ENCODE measurements at regions not wholly inside any gene's neighbourhood (a gene's known extent, or its start where the extent isn't known, plus 50 kb on each side); places are given as distances from the start of the nearest gene placed in this dataset.
A peak's percentile ranks its signal among the peaks of the same experiment; 100 is the strongest.

DNA sequence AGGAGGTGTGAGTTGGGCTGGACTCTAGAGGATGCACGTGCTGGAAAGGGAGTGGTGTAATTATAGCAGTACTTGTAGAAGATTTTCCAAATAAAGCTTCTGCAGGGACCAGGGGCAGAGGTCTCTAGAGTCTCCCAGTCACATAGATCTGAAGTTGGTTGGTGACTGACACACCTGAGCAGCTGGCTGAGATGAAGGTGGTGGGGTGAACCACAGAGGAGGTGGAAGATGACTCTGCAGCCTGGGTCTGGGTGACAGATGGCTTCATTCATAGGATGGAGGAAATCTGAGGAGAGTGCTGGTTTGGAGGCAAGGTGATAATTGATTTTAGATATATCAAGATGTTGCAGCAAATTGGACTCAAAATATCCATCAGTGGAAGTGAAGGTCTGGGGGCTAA is 178.9 kb upstream of the IVNS1ABP start:
- DNase-seq: no peak

DNA sequence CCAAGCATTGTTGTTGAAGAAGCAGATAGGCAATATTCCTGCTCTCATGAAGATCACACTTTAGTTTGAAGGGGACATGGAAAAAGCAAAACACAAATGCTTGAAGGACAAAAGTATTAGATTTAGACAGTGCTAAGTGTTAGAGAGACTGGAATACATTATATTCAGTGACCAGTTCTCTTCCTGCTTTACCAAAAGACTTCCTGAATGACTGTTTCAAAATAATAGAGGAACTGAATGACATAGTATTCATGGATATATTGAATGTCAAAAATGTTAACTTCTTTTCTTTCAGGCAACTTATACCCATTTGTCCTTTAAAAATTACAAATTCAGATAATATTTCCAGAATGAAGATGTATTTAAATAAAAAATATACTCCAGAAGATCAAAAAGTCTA is 178.0 kb upstream of the IVNS1ABP start:
- DNase-seq: no peak

DNA sequence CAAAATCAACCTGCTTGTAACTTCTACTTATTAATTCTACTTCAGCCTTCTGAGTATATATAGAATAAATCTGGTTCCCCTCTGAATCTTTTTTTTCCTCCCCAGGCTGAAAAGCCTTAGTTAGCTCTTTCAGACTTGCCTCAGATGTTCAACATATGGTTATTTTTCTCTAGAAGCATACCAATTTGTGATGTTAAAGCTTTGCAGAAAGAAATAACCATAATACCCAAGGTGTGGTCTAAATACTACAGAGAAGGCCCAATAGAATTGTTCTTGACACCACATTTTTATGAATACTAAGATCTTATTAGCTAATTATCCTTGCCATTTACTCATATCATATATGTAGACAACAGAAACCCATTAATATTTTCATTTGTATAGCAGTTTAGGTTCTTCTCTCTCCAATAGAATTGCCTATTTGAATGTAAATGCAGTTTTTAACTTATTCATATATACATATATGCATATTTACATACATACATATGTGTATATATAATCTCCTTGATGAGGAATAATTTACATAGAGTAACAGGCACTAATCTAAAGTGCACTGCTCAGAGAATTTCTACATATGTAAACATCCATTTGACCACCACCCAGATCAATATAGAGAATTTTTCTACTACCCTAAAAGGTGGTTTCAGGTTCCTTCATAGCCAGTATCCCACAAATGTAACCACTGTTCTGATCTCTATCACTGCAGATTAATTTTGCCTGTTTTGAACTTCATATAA is 175.2 kb upstream of the IVNS1ABP start:
- DNase-seq: no peak

DNA sequence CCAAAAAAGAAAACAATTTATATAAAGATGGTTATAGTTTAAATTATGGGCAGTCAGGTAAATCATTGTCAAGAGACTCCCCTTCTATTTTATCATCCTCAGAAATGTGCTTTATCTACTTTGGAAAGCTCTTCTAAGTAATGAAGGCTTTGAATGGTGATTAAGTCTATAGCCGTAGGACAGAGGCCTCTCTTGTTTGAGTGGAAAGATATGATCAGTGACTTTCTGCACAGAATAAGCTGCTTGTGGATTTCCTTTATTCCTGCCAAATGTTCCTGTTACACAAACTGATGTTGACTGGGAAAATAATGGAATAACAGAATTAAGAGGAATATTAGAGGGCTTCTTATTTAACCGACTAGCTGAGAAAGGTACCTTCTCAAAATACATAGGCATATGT is 174.6 kb upstream of the IVNS1ABP start:
- DNase-seq: no peak

DNA sequence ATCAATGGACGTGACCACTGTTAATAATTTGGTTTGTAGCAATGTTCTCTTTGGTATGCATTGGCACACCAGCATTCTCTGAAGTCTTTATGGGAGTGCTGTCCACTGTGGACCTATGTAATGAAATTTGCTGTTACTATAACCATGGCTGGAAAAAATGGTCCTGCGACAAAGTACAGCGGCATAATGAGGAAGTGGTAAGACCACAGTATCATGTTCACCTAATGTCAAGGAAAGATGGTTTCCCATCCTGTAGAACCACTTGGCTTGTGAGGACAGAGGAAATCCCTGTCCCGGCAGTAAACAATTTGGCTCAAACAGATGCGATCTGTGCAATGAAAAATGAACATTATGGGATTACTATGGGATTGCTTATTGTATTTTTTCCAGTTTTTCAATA is 173.9 kb upstream of the IVNS1ABP start:
- DNase-seq: no peak

DNA sequence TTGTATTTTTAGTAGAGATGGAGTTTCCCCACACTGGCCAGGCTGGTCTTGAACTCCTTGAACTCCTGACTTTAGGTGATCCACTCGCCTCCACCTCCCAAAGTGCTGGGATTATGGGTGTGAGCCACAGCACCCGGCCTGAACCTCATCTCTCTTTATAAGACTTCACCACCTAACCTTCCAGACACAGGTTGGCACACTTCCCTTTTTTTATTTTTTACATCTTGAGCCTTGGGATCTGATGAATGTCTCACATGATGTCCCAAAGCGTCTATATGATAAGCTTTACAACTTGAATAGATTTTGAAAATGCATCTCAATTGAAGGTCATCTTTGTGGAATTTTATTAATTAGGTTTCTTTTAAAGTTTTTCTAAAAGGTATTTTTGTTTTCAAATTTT is 172.4 kb upstream of the IVNS1ABP start:
- no peak for DNase-seq

DNA sequence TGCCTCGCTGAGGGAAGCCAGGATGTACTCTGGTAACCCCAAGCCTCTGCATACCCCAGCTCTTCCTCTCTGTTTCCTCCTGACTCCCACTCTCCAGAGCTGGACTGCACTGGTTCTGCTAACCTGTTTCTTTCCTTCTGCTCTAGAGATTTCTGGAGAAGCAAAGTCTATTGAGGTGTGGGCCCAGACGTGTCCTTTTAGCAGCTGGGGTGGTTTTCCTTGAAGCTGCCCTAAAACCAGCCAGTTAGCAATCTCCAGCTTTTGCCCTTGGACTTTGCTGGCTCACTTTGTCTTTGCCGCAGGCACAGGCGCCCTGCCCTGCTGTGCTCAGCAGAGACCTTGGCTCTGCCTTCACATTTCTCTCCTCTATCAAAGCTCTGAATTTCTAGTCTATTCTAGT is 171.8 kb upstream of the IVNS1ABP start:
- DNase-seq: no peak

DNA sequence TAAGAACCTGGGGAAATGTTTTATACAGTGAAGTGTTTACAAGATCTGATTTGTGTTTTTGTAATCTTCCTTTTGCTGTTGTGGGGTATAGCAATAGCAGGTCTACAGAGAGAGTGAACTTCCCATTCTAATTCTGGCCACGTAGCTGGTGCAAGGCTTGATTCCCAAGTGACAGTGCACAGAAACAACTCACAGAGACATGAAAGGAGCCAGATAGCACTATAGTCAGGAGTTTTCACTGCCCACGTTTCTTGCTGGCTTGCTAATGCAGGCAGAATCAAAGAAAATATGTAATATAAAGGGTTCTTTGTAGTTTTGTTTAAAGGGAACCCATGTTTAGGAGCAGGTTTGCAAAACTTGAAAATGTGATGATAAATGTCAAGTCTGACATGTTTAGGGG is 170.9 kb upstream of the IVNS1ABP start:
- no peak for DNase-seq

DNA sequence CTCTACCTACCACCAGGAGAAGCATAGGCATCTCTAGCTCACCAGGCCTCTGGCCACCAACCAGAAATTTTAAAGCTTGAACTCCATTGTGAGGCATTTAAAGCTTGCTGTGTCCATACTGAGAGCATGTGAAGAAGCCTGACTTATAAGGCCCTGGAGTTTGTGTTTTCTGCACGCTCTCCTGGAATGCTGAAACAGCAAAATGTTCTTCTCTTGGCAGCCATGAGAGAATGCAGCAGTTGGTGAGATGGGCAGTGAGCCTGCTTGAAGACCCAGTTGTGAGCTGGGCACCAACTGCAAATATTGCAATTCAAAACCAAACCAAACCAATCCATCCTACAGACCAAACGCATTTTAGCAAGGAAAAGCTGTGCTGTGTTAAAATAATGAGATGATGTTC is 170.0 kb upstream of the IVNS1ABP start:
- no peak for DNase-seq

DNA sequence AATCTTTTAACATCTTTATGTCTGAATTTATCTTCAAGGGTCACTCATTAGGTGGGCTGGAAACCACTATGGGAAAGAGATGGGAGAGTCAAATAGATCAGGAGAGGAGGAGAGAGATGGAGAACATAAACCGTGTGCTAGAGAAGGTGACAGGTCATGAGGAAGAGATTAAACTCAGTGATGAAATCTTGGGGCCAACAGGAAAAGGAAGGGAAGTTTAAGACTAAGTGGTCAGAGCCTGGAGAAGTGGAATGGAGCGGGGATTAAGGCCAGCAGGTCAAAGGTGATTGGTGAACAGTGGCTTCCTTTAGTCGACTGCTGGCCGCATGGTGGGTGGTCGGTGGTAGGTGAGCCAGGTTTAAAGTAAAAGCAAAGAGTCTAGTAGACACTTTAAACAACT is 169.3 kb upstream of the IVNS1ABP start:
- DNase-seq: no peak

DNA sequence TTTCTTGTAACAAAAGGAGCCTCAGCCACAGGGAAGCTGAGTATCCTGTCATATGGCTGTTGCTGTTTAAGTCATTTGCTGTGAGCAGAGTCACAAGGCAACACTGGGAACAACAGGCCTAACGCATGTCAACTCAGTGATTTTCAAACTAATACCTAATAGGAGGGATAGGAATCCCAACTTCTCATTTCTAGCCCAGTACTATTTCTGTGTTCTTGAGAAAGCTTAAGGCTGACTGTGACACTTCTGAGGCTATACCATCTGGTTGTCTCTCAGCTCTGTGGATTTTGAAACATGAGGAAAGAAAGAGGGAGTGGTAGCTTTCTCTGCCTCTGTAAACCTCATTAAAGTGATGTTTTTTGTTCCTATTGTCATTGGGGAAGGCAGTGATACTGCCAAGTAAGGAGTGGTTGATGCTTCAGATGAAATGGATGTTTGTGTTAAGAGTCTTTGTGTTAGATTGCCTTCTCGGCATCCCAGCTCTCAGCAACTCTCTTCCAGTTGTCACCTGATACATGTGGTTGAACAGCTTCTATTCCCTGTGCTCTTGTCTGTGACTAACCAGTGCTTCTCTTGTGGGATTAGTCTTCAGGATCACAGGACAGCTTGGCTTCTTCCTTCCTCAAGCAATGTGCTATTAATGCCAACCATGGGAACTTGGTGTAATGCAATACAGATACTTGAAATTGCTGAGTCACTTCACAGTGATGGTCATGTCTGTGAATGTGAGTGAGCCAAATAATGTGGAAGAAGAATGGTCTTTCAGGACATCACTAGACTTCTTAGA is 166.8 kb upstream of the IVNS1ABP start:
- no peak for DNase-seq

DNA sequence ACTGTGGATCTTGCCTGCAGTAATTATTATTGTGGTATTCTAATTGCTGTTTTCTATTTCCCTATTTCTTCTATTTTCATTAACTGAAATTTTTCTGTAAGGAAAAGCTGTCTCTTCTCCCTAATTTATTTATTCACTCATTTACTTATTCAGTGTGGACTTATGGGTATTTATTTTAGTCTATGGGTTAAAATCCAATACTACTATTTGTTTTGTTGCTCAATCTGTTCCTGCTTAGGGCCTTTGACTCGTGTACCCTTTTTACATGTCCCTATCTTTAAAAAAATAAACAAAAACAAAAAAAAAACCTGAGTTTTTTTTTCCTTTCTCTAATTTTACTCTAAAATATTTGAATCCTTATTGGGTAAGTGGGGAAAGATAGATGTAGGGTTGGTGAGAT is 166.2 kb upstream of the IVNS1ABP start:
- DNase-seq: no peak

DNA sequence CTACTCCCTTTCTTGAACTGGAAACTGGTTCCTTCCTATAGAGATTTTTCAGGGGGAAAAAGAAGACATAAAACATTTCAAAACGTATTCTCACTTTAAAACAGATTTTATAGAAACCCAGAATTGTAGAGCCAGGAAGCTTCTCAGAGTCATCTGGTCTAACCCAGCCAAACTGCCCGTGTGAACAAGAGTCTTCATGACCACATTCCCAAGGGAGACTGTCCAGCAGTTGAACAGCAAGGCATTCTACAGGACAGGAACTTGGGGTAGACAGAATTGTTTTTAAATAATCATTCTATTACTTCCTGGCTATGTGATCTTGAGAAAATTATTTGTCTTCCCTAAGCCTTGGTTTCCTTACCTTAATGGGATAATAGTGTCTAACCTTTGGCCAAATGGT is 163.5 kb upstream of the IVNS1ABP start:
- no peak for DNase-seq

DNA sequence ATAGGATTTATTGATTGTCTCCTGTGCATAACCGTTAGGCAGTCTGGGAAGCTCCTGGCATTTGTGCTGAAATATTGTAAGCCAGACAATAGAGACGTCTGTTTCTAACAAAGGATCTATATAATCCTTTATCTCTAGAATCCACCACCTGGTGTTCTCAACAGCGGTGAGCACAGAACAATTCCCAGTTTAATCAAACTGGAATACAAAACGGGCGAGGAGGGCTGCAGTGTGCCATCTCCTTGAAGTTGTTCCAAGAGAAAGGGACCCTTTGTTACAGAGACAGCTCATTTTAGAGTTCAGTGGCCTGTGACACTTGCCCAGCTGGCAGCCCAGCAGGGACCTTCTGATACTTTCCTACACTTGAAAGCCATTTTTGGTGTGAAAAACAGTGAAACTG is 162.8 kb upstream of the IVNS1ABP start:
- no peak for DNase-seq

DNA sequence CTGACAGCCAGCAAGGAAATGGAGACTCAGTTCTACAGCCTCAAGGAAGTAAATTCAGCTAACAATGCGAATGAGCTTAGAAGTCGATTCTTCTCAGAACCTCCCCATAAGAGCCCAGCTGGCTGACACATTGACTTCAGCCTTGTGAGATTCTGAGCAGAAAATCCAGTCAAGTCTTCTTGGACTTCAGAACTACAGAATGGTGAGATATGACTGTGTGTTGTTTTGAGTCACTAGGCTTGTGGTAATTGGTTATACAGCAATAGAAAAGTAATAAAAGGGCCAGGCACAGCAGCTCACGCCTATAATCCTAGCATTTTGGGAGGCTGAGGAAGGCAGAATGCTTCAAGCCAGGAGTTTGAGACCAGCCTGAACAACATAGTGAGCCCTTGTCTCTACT is 161.8 kb upstream of the IVNS1ABP start:
- DNase-seq: no peak

DNA sequence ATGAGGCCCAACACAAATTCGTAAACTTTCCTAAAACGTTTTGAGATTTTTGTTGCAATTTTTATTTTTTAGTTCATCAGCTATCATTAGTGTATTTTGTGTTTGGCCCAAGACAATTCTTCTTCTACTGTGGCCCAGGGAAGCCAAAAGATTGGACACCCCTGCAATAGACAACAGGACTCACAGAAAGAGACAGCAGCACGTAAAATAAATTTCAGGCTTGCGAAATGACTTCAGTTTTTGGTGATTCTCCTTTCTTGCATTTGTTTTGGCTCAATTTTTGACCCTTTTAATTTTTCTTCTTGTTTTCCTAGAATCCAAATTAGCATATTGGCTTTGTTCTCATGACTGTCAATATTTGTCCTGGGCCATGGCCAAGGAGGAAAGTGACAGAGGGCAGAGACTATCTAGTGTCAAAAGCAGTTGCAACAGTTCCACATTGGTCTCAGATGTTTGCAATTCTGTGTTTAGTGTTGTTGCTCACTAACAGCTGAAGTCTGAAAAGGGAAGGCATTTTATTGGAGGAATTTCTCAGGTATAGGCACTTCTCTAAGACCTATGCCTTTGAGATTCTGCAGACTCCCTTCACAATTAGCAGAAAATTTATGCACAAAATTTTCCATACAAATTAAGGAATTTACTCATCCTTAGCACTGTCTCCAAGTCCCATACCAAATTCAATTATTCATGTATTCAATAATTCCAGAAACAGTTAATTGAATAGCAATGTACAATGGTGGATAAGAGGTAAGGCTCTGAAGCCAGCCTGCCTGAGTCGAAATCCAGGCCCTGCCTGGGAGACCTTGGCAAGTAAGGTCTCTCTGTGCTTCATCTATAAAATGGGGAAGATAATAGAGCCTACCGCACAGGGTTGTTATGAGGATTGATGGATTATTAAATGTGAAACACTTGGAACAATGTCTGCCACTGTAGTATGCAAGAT is 160.9 kb upstream of the IVNS1ABP start:
- no peak for DNase-seq

DNA sequence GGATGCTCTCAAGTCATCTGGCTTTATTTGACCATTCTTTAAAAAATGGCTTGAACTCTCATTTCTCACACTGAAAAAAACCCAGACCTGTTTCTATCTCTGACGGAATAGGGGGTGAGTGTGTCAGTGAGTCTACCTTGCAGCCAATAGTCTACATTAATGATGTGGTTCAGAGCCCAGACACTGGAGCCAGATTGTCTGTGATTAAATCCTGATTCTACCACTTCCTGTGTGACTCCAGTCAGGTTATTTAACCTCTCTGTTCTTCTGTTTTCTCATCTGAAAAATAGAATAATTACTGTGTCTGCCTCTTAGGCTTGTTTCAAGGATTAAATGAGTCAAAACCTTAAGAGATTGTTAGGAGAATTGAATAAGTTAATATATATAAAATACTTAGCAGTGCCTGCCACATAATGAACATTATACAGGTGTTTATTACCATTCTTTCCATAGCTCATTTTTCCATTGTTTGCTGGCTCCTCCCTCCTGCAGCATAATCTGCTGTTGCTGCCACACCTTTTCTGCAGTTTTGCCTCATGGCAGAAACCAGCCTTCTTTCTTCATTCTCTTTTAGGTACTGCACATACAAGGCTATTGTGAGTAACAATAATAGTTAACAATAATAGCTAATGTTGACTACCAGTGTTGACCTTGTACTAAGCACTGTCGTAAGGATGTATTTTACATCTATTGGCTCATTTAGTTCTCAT is 157.6 kb upstream of the IVNS1ABP start:
- DNase-seq: no peak

DNA sequence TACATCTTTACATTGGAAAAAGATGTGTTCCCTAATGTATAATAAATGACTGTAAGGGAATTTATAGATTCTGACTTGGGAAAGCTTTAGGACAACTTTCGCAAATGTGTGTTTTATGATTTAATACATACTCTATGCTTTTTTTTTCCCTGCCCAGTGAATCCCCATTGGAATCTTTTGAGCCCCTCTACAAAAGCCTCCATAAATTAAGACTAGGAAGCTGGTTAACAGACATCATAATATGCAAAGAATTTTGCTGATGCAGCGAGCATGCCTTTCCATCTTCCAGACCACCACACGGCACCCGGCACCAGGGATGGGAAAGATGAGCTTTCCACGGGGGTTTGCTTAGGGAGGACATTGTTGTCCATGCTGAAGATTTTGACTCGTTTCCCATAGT is 156.1 kb upstream of the IVNS1ABP start:
- no peak for DNase-seq

DNA sequence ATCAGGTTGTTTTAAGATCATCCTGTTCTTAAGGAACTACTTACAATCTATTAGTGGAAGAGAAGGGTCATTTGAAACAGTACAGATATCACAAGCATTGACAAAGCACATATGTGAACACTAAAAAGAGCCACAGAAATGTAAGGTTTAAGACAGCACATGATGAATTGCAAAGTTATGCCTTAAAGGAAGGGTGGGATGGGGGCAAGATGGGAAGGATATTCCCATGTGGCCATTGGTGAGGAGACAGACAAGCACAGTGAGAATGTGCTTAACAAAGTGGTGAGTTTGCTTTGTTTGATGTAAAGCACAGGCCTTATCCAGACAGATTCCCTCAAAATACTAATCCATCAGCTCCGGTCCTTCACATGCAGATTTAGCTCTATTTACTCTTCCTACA is 151.6 kb upstream of the IVNS1ABP start:
- no peak for DNase-seq

DNA sequence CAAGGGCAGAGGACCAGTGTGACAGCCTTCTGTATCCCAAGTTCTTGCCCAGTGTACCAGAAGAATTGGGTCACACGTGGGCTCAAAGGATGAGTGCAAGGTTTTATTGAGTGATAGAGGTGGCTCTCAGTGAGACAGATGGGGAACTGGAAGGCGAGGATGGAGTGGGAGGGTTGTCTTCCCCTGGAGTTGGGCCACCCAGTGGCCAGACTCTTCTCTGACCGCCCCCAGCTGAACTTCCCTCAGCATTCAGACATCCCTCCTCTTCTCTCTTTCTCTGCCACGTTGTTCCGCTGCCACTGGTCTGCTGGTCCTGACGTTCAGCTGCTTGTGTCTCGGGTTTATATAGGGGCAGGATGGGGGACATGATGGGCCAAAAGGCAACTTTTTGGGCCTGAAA is 150.1 kb upstream of the IVNS1ABP start:
- DNase-seq: no peak

DNA sequence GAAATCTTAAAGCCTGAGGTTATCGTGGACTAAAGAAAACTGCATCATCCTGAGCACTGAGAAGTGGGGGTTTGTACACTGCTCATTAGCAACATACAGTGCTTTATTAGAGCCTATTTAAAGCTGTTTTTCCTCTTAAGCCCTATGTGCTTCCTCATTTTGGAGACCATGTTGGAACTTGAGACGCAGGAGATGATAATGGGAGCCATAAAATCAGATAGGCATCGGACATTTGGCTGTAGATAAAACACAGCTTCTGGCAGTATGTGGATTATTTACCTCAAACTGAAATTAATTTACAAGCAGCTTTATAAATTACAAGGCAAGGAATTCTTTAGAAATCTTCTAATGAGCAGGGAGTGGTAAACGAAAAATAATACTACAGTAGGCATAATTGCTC is 147.7 kb upstream of the IVNS1ABP start:
- DNase-seq: no peak

DNA sequence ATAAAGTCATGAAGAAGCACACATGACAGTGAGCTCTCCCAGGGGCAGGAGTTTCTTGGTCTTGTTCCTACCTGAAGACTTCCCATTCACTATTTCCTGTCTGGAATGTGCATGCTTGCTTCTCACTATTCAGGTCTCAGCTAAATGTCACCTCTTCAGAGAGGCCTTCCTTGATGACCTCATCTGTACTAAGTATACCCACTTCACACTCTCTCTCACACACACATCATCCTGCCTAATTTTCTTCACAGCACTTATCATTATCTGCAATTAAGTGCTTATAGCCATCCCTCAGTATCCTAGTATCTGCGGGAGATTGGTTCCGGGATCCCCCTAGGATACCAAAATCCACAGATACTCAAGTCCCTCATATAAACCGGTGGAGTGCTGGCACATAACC is 146.4 kb upstream of the IVNS1ABP start:
- peak; percentile 20 for DNase-seq

DNA sequence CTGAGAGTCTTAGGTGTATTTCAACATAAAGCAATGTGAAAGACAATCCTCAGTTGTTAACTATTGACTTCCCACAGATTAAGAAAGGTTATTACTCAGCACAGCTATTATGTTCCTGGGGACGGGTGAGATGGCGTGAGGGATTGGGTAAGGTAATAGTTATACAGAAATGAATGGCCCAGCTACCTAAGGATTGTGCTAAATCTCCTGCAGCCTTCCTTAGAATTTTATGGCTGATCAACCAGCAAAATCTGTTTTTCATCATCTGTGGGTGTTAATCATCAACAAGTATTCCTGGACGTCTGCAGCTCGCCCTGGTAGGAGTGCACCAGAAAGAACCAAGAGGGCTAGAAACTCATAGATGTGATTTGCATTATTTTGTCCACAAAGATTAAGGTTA is 146.0 kb upstream of the IVNS1ABP start:
- DNase-seq: no peak

Measured in NCI-H1417 treated with DMSO at 0.1 percent for 48 hours (cell line).